HG03175 (cell line): ENCODE measurements at regions not wholly inside any gene's neighbourhood (a gene's known extent, or its start where the extent isn't known, plus 50 kb on each side); places are given as distances from the start of the nearest gene placed in this dataset.
"Not testable (repeated sequence)": the region's sequence is repeated elsewhere in the genome, so short reads cannot be mapped to it uniquely, and the experiment has no call there.

Experiments
- ATAC-seq: cut with Tn5 transposase; IDR thresholded peaks from one replicate; pipeline ENCODE4 v1.9.1; 2021; ENCODE audit warnings: mild to moderate bottlenecking, moderate library complexity; ENCODE audit not compliant: unreplicated experiment

GRCh38 chr11:133653336-133653735 lies 121.0 kb upstream of the OPCML start:
- no peak for ATAC-seq

DNA sequence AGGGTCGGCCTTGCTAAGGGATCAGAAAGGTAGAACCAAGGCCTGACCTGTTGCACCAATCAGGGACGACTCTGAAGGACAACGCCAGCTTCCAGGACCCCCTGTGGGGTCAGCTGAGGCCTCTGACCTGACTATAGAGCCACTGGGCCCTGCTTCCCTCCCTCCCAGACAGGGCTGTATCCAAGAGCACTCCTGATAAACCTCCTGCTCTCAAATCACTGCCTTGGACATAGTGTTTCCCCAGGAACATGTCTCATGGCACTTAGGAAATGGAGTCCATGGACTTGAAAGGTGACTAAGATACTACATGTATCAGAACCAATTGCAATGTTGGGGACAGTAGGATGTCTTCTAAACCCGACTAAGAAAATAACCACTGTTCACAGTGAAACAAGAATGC lies 117.8 kb upstream of the OPCML start:
- no peak for ATAC-seq

DNA sequence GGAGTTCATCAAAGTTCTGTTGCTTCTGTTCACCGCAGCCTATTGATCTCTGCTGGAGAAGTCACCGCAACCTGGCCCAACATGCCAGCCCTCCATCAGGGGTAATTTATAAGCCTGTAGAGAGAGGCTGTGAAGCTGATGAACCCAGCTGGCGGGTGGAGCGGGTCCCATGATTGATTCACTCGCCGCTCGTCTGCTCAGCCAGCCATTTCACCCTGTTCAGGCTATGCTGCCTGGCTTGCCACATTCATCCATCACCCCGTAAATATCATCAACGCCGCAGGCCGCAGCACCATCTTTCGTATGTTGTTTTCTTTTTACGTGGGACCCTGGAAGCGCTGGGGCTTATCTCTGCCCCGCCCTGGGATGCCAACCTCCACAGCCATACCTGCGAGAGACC lies 116.7 kb upstream of the OPCML start:
- ATAC-seq = no peak

DNA sequence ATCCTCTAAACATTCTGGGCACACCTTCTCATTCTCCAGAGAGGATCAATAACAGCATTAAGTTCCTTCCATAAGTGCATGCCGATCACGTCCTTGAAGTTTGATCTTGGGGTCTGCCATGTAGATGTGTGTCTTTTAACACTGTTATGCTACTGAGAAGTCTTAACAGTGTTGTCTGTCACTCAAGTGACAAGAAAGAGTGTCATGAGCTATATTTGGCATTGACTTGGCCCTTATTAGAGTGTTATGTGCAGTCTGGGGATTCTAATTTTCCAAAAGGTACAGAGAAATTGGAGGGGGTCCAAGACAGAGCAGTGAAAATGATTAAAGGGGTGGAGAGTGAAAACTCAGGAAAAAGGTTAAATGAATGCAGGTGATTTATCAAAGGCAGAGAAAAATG lies 107.1 kb upstream of the OPCML start:
- ATAC-seq = no peak

- no peak for ATAC-seq
Measured at GRCh38 chr11:133638921-133639320, 106.6 kb upstream of the OPCML start.

- no peak for ATAC-seq
Measured at GRCh38 chr11:133636711-133637355, 104.5 kb upstream of the OPCML start.

GRCh38 chr11:133635244-133635739 lies 103.0 kb upstream of the OPCML start:
- ATAC-seq = no peak

DNA sequence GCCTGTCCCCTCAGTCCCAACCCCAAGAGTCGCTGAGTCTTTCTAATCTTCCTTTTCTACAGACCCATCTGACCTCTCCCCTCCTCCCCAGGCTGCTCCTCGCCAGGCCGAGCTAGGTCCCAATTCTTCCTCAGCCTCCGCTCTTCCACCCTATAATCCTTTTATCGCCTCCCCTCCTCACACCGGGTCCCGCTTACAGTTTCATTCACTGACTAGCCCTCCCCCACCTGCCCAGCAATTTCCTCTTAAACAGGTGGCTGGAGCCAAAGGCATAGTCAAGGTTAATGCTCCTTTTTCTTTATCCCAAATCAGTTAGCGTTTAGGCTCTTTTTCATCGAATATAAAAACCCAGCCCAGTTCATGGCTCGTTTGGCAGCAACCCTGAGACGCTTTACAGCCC lies 96.1 kb upstream of the OPCML start:
- ATAC-seq = not testable (repeated sequence)

- no peak for ATAC-seq
Measured at GRCh38 chr11:133621611-133622010, 89.3 kb upstream of the OPCML start.

DNA sequence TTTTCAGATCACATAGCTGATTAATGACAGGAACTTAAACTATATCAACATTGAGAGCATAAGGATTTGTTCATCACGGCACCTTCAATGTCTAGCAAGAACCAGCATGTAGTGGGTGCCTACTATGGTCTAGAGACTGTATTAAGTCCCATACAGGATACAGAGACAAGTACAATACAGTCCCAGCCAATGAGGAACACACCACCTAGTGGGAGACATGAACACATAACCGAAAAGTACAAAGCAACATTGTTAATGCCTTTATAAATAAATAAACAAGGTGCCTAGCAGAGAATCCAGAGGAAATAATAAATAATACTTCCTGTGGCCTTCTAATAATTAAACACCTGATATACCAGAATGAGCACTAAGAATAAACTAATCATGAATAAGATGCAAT lies 87.7 kb upstream of the OPCML start:
- no peak for ATAC-seq

GRCh38 chr11:133619397-133619796 lies 87.1 kb upstream of the OPCML start:
- ATAC-seq = no peak

GRCh38 chr11:133618544-133618943 lies 86.2 kb upstream of the OPCML start:
- no peak for ATAC-seq

DNA sequence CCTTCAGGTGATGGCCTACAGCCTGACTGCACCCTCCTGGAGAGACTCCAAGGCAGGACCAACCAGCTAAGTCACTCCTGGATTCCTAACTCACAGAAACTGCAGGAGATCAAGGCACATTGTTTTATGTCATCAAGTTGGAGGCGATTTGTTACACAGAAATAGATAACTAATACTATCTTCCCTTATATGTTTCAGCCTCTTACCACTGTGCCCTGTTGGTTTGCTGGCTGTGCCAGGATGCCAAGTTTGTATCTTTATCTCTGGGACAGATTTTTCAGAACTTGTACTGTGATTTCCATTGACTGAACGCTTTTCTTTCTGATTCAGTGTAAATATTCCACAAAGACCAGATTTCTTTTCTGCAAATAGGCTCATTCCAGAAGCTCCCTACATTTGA lies 76.2 kb upstream of the OPCML start:
- no peak for ATAC-seq

- ATAC-seq = no peak
Measured at GRCh38 chr11:133606124-133606523, 73.8 kb upstream of the OPCML start.

DNA sequence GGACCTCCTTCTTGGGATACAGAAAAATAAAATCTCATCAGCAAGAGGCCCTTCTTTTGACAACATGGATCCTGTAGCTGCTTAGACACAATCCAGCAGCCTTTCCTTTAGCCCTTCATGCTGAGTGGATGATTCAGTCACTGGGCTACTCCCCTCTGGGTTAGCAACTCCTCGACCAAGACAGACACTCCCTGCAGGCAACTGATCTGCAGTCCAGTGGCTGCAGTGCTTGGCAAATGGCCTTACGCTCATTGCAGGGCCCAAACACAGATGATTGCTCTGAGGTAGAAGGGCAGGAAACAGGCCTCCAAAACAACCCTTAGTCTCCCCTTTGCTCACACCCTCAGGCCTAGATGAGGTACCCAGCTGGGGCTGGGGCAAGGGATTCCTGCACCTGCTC lies 73.2 kb upstream of the OPCML start:
- no peak for ATAC-seq

- no peak for ATAC-seq
Measured at GRCh38 chr11:133601641-133602040, 69.3 kb upstream of the OPCML start.

GRCh38 chr11:133600786-133601185 lies 68.5 kb upstream of the OPCML start:
- ATAC-seq = no peak

- ATAC-seq = no peak
Measured at GRCh38 chr11:133600306-133600705, 68.0 kb upstream of the OPCML start.

- ATAC-seq = no peak
Measured at GRCh38 chr11:133598906-133599305, 66.6 kb upstream of the OPCML start.

DNA sequence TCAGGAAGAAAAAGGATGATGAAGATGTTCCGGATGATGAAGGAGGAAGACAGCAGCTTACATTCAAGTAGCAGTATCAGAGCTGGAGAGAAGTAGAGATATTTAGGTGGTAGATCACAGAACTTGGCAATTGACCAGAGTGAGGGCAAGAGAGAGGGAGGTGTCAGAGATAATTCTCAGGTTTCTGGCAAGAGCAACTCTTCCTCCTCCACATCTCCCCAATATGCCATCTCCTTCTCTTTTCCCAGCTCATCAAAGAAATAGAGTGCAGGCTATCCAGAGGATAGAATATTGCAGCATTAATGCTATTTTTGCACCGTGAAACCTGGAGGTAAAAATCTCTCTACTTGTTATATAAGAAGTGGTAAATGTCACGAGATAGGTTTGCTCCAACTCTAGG lies 64.9 kb upstream of the OPCML start:
- ATAC-seq = no peak

DNA sequence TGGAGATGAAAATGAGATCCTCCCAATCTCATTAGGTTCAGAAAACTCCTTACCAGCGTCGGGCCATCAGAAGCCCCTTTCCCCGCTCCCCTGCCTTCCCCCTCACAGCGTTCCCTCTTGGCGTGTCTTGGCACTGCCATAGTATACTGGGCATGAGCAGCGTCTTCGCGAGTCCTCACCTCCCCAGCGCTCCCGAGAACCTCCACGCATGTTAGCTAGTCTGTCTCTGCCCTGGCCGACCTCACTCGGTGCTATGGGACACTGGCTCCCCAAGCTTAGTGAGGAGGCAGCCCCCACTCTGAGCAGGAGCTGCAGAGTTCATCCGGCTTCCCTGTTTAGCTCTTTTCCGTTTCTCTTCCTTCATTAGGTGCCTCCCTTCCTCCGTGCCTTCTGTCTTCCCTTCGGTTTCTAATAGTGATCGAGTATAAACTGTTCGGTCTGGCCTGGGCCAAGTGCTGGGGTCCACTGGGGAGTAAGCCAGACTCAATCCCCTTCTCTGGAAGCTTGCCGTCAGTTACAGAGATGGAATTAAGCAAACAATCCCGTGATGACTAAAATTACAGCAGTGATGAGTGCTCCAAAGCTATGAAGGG lies 63.8 kb upstream of the OPCML start:
- ATAC-seq = no peak

DNA sequence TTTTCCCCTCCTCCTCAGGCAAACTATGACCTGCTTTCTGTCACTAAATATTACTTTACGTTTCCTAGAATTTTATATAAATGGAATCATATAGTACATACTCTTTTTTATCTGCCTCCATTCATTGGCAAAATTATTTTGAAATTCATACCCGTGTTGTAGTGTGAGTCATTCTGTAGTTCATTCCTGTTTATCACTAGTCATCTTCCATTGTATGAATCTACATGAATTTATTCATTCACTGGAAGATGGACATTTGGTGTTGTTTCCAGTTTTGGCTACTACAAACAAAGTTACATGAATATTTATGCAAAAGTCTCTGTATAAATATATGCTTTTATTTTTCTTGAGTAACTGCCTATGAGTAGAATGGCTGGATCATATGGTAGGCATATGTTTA lies 60.7 kb upstream of the OPCML start:
- ATAC-seq = no peak
